ENCODE measurements at regions not wholly inside any gene's neighbourhood (a gene's known extent, or its start where the extent isn't known, plus 50 kb on each side); places are given as distances from the start of the nearest gene placed in this dataset.

GRCh38 chr16:64638766-64639165 lies 483.1 kb downstream of the CDH11 start:
- DNase-seq: no peak

- peak; percentile 40 for DNase-seq
Observed at GRCh38 chr16:64629622-64630021, 492.2 kb downstream of the CDH11 start.

DNA sequence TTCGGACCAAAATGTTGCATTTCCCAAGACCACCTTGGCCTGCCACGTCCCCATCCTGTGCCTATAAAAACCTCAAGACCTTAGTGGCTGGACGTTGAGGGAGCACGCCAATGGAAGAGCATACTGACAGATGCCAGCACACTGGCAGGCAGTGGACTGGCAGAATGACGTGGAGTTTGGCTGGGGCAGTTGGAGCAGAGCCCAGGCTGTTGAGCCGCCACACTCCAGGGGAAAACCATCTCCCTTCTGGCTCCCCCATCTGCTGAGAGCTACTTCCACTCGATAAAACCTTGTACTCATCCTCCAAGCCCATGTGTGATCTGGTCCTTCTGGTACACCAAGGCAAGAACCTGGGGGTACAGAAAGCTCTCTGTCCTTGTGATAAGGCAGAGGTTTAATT lies 494.1 kb downstream of the CDH11 start:
- no peak for DNase-seq

DNA sequence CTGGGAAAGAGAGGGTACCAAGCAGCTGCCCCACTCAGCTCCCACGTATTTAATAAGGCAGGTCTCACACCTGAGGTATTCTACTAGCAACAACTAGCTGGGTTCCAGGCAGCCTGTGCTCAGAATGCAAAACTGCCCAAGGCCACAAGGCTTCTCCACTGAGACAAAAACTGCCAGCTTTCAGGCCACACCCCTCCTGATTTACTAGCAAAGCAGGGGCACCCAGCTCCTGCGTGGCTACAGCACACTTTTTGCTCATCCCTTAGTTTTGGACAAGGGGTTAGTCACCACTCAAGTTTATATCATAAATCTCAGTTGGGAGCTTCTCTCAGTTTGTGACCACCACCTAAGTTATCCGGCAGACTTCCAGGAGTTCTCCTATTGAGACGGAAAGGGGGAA lies 494.6 kb downstream of the CDH11 start:
- no peak for DNase-seq

GRCh38 chr16:64626776-64627175 lies 495.1 kb downstream of the CDH11 start:
- no peak for DNase-seq

- DNase-seq: no peak
Observed at GRCh38 chr16:64621616-64622015, 500.2 kb downstream of the CDH11 start.

GRCh38 chr16:64617836-64618476 lies 503.9 kb downstream of the CDH11 start:
- no peak for DNase-seq

- no peak for DNase-seq
Observed at GRCh38 chr16:64615630-64616280, 506.1 kb downstream of the CDH11 start.

DNA sequence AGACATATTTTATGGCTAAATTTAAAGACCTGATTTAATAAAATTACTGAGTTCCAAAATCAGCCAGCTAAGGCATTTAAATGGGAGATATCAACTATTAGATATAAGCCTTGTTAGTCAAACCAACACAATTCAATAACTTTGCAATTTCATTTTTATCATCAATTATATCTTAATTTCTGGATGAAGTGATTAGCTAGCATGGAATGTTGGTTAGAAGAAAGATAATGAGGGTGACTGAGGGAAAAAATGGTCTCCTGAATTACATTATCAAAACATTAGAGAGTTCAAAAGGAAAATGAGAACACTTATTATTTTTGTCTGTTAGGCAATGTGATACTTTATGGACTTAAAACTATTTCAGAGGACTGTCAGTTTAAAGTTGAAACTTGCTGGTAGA lies 525.7 kb downstream of the CDH11 start:
- no peak for DNase-seq

- DNase-seq: no peak
Observed at GRCh38 chr16:64590513-64590912, 531.4 kb downstream of the CDH11 start.

DNA sequence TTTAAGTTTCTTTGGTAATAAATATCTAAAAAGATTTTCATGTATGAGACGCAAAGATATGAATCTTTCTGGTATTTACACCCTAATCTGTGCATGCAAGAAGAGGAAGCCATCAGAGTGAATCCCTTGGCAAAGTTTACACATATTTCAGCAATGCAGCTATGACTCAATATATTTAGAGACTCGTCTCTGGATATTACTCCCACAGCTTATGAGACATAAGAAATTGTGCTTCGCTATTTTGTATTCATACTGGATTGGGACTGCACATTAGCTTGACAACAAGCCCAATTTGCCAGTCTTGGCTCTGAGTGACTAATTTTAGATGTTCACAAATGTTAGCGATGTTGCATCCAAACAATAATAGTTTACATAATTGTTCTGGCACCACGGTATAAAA lies 532.0 kb downstream of the CDH11 start:
- no peak for DNase-seq

DNA sequence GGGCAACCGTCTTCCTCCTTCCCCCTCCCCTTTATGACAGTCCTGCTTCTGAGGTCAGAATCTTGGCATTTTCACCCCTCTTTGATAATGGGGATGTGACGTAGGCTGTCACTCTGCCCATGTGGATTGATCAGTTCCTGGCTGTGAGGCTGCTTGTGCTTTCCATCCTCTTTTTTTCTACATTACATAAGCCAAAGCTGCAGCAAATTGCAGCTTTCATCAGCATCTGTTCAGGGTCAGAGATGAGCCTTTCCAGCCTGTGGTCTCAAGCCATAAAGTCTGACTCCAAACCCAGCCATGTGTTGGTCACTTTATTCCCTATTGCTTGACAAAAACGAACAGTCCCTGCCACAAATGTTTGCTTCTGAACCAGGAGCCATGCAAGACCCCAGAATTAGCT lies 535.1 kb downstream of the CDH11 start:
- no peak for DNase-seq

DNA sequence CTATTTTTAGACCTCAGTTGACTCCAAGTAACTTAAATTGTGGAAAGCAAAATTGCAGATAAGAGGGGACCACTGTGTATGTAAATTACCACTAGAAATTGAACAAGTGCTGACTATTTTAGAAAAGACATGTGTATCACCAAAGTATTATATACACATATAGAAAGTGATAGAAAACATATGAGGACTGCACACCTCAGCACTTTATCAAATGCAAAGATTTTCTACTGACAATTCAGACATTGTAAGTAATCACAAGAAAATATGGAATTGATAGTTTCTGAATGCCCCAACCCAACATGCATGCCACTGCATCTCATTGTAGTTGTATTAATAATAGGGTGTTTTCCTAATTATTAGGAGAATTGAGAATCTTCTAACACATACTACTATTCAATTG lies 536.5 kb downstream of the CDH11 start:
- no peak for DNase-seq

- no peak for DNase-seq
Observed at GRCh38 chr16:64580558-64580957, 541.3 kb downstream of the CDH11 start.

GRCh38 chr16:64579712-64580111 lies 542.2 kb downstream of the CDH11 start:
- DNase-seq: no peak

- DNase-seq: no peak
Observed at GRCh38 chr16:64545768-64546167, 576.1 kb downstream of the CDH11 start.

GRCh38 chr16:64544859-64545258 lies 577.0 kb downstream of the CDH11 start:
- DNase-seq: no peak

GRCh38 chr16:64543441-64543840 lies 578.4 kb downstream of the CDH11 start:
- DNase-seq: no peak

DNA sequence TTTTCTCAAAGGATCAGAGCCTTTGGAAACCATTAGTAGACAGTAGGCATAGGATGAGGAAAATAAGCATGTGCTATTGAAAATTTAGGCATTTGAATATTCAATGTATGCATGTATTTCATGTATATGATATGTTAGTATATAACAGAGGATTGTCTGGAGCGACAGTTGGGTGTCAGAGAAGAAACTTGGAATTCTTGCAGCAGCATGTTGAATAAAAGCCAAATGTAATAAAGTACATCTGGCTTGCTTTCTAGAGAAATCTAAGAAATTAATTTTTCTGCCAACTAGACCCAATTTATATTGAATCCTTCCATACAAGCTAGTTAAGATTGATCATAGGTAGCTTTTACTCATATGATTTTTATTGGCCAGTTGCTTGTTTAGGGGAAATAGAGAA lies 578.8 kb downstream of the CDH11 start:
- DNase-seq: no peak

DNA sequence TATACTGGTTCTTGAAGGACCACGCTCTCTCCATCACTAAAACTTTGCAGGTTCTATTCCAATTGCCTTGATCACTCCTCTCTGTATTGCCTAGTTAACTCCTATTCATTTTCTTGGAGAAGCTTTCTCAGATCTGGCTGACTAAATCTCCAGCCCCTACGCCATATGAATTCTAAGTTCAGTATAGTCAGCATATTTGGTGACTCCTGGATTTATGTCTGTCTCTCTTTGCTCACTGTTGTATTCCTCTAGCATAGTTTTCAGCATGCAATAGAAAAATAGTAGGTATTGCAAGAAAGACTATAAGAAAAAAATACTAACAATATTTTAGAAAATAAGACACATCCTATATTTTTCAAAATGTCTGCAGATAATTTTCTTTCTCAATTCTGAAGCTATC lies 579.7 kb downstream of the CDH11 start:
- DNase-seq: no peak

GRCh38 chr16:64541621-64542020 lies 580.2 kb downstream of the CDH11 start:
- no peak for DNase-seq

DNA sequence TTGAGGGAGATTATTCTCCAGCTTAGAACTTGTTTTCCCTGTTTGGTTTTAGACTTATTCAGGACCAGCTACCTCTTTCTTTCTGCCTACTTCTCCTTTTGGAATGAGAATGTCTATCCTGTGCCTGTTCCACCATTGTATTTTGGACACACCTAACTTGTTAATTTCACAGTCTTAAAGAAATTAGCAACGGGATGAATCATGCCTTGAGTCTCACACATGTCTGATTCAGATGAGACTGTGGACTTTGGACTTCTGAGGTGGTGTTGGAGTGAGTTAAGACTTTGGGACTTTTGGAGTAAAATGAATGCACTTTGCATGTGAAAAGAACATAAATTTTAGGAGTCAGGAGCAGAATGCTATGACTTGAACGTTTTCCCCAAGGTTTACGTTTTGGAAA lies 581.4 kb downstream of the CDH11 start:
- DNase-seq: no peak

GRCh38 chr16:64539811-64540371 lies 582.0 kb downstream of the CDH11 start:
- DNase-seq: no peak

- DNase-seq: no peak
Observed at GRCh38 chr16:64534180-64534780, 587.6 kb downstream of the CDH11 start.

All from activated CD4-positive, alpha-beta T cell treated with anti-CD3 and anti-CD28 coated beads, Interleukin-2, amount 50 U/mL, for 16 hours (primary cell).